ENCODE measurements at regions not wholly inside any gene's neighbourhood (a gene's known extent, or its start where the extent isn't known, plus 50 kb on each side); places are given as distances from the start of the nearest gene placed in this dataset.

GRCh38 chr15:39286706-39287105, 294.2 kb upstream of the THBS1 start:
- no peaks in the 10 kb centered on the region for H3K4me1 ChIP-seq
- DNase-seq (no peak), ATAC-seq (no peak)
- H3K27ac ChIP-seq = no peak overlapping the region
- TF ChIP-seq CTCF (IDR thresholded peaks at IDR 0.05) = no peak
- 39 to 68% (median 43%) methylated on average over 2 of the region's 2 CpGs for WGBS, 3 donors
- H3K9me3 ChIP-seq = no peaks in the 10 kb centered on the region
- no peaks in the 10 kb centered on the region for H3K36me3 ChIP-seq (ENCODE audit: insufficient read depth in 1 of 2, low read depth in 1 of 2)
- intact Hi-C loops (cut with DNase I) = no loop called here
- peaks cover 0 to 2% (median 0%) of the 10 kb centered on the region in 3 donors for H3K27me3 ChIP-seq (ENCODE audit: insufficient read depth in 3 of 3, low read length in 2 of 3)
- no peak overlapping the region for H3K4me3 ChIP-seq

- 57 to 72% (median 72%) methylated on average over 6 of the region's 6 CpGs for WGBS, 3 donors
- intact Hi-C loops (cut with DNase I) = no loop called here
- H3K9me3 ChIP-seq = peaks cover 6% of the 10 kb centered on the region
- H3K4me3 ChIP-seq = no peak overlapping the region
- DNase-seq (no peak), ATAC-seq (no peak)
- H3K27me3 ChIP-seq (ENCODE audit: insufficient read depth in 3 of 3, low read length in 2 of 3) = peaks cover 0 to 2% (median 0%) of the 10 kb centered on the region in 3 donors
- no peak for TF ChIP-seq CTCF (IDR thresholded peaks at IDR 0.05)
- no peaks in the 10 kb centered on the region for H3K36me3 ChIP-seq (ENCODE audit: insufficient read depth in 1 of 2, low read depth in 1 of 2)
- H3K4me1 ChIP-seq = no peaks in the 10 kb centered on the region
- H3K27ac ChIP-seq = no peak overlapping the region
These were observed 293.3 kb upstream of the THBS1 start for GRCh38 chr15:39287322-39288195.

DNA sequence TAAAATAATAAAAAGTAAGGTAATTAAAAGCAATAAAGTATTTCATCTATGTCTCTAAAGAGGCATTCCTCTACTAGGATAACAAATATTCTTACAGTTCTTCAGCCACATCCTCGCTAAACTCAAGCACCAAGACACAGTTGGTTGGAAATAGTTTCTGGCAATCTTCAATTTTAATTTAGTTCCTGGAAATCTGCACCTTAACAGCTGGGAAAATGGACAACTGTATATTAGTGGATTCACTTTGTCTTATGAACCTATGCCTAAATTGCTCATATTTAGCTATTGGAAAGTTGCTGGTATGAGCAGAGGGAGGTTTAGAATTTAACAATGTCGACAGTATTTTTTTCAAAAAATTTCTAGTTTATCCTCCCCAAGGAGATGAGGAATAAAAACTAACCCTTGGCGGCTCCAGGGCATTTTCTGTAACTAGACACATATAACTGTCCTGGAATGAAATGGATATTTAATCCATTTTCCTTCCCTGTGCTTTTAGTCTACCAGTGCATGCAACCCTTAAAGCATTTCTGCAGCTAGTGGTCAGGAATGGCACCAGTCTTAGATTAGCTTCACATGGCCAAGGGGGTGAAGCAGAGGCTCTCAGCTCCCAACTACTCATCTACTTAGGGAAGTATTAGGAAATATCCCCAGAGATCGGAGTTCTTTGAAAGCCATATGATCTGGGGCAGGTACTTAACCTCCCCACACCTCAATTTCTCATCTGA, 290.0 kb upstream of the THBS1 start:
- Histone ChIP-seq H3K27me3 (ENCODE audit: insufficient read depth in 3 of 3, low read length in 2 of 3) (peaks cover 0 to 2% (median 0%) of the 10 kb centered on the region in 3 donors), H3K4me3 (no peak overlapping the region), H3K4me1 (no peaks in the 10 kb centered on the region), H3K36me3 (ENCODE audit: insufficient read depth in 1 of 2, low read depth in 1 of 2) (no peaks in the 10 kb centered on the region), H3K27ac (no peak overlapping the region), H3K9me3 (peaks cover 10% of the 10 kb centered on the region)
- DNase-seq = no peak
- TF ChIP-seq CTCF (IDR thresholded peaks at IDR 0.05) = no peak
- WGBS, 3 donors = 53 to 62% (median 60%) methylated on average over 4 of the region's 4 CpGs
- no peak for ATAC-seq
- intact Hi-C loops (cut with DNase I) = no loop called here

- no peak for DNase-seq
- 93 to 98% (median 96%) methylated on average over 3 of the region's 3 CpGs for WGBS, 3 donors
- no peak for ATAC-seq
- peaks cover 10% of the 10 kb centered on the region for H3K9me3 ChIP-seq
- H3K27me3 ChIP-seq (ENCODE audit: insufficient read depth in 3 of 3, low read length in 2 of 3) = peaks cover 0 to 2% (median 0%) of the 10 kb centered on the region in 3 donors
- H3K36me3 ChIP-seq (ENCODE audit: insufficient read depth in 1 of 2, low read depth in 1 of 2) = no peaks in the 10 kb centered on the region
- H3K4me3 ChIP-seq = no peak overlapping the region
- TF ChIP-seq CTCF (IDR thresholded peaks at IDR 0.05) = no peak
- intact Hi-C loops (cut with DNase I) = no loop called here
- H3K4me1 ChIP-seq = no peaks in the 10 kb centered on the region
- H3K27ac ChIP-seq = no peak overlapping the region
These were observed 289.2 kb upstream of the THBS1 start for GRCh38 chr15:39291690-39292089.
